GM21381 (cell line): ENCODE measurements at regions not wholly inside any gene's neighbourhood (a gene's known extent, or its start where the extent isn't known, plus 50 kb on each side); places are given as distances from the start of the nearest gene placed in this dataset.

Experiments used
- ATAC-seq: cut with Tn5 transposase; IDR thresholded peaks from one replicate; pipeline ENCODE4 v1.9.1; 2021; ENCODE audit warnings: mild to moderate bottlenecking, moderate library complexity; ENCODE audit not compliant: unreplicated experiment

- ATAC-seq: no peak
Measured at GRCh38 chr20:7237251-7237650, 469.8 kb downstream of the BMP2 start.

- no peak for ATAC-seq
Measured at GRCh38 chr20:7240490-7240889, 473.0 kb downstream of the BMP2 start.

- no peak for ATAC-seq
Measured at GRCh38 chr20:7248281-7249201, 481.1 kb downstream of the BMP2 start.

- no peak for ATAC-seq
Measured at GRCh38 chr20:7250337-7250736, 482.9 kb downstream of the BMP2 start.

- ATAC-seq: no peak
Measured at GRCh38 chr20:7257099-7257498, 489.6 kb downstream of the BMP2 start.

- ATAC-seq: no peak
Measured at GRCh38 chr20:7257692-7258466, 490.4 kb downstream of the BMP2 start.

- ATAC-seq: no peak
Measured at GRCh38 chr20:7262803-7263202, 495.3 kb downstream of the BMP2 start.

- ATAC-seq: no peak
Measured at GRCh38 chr20:7264137-7264536, 496.7 kb downstream of the BMP2 start.

- no peak for ATAC-seq
Measured at GRCh38 chr20:7269452-7269851, 502.0 kb downstream of the BMP2 start.

- no peak for ATAC-seq
Measured at GRCh38 chr20:7272512-7272911, 505.0 kb downstream of the BMP2 start.

- ATAC-seq: no peak
Measured at GRCh38 chr20:7274870-7275269, 507.4 kb downstream of the BMP2 start.

- ATAC-seq: no peak
Measured at GRCh38 chr20:7275645-7276237, 508.3 kb downstream of the BMP2 start.

GRCh38 chr20:7285918-7286556 is 518.6 kb downstream of the BMP2 start:
- ATAC-seq: peak; percentile 85

- no peak for ATAC-seq
Measured at GRCh38 chr20:7291323-7291943, 523.9 kb downstream of the BMP2 start.

- no peak for ATAC-seq
Measured at GRCh38 chr20:7291946-7292345, 524.5 kb downstream of the BMP2 start.

GRCh38 chr20:7294816-7295360 is 527.4 kb downstream of the BMP2 start:
- ATAC-seq: no peak

- ATAC-seq: no peak
Measured at GRCh38 chr20:7301807-7302206, 534.3 kb downstream of the BMP2 start.

- ATAC-seq: no peak
Measured at GRCh38 chr20:7302250-7302649, 534.8 kb downstream of the BMP2 start.

- no peak for ATAC-seq
Measured at GRCh38 chr20:7305976-7306375, 538.5 kb downstream of the BMP2 start.

GRCh38 chr20:7308163-7308562 is 540.7 kb downstream of the BMP2 start:
- ATAC-seq: no peak
